ENCODE measurements at regions not wholly inside any gene's neighbourhood (a gene's known extent, or its start where the extent isn't known, plus 50 kb on each side); places are given as distances from the start of the nearest gene placed in this dataset.
"Not testable (repeated sequence)": the region's sequence is repeated elsewhere in the genome, so short reads cannot be mapped to it uniquely, and the experiment has no call there.

GRCh38 chr2:21376864-21377263 is 253.1 kb downstream of the TDRD15 start:
- no peak overlapping the region for H3K4me3 ChIP-seq (ENCODE audit: low read length)
- no peaks in the 10 kb centered on the region for H3K36me3 ChIP-seq (ENCODE audit: control insufficient read depth, low read length)
- no peaks in the 10 kb centered on the region for H3K27me3 ChIP-seq (ENCODE audit: control insufficient read depth, low read length)
- no peaks in the 10 kb centered on the region for H3K9me3 ChIP-seq (ENCODE audit: control insufficient read depth, insufficient read depth, low read length)
- no peaks in the 10 kb centered on the region for H3K79me2 ChIP-seq (ENCODE audit: control insufficient read depth, low read length)
- H3K4me1 ChIP-seq (ENCODE audit: control insufficient read depth, low read length), result no peaks in the 10 kb centered on the region
- no peaks in the 10 kb centered on the region for H3F3A ChIP-seq (ENCODE audit: control insufficient read depth, insufficient read depth)
- no peaks in the 10 kb centered on the region for H4K20me1 ChIP-seq (ENCODE audit: control insufficient read depth, insufficient read depth, low read depth, low read length)
- TF ChIP-seq CTCF (IDR thresholded peaks at IDR 0.05; ENCODE audit: low read depth, low read length, poor library complexity, severe bottlenecking) (no peak), EZH2phosphoT487 (IDR thresholded peaks at IDR 0.05; ENCODE audit: borderline replicate concordance, low read length) (no peak)
- no peaks in the 10 kb centered on the region for H3K9me2 ChIP-seq (replicated peaks; ENCODE audit: control insufficient read depth, low read length)
- H3K4me2 ChIP-seq (ENCODE audit: low read length), result no peak overlapping the region
- no peak overlapping the region for H3K27ac ChIP-seq (ENCODE audit: low read depth, low read length)

GRCh38 chr2:21379140-21379539 is 255.4 kb downstream of the TDRD15 start:
- Histone ChIP-seq H3K9me2 (replicated peaks; ENCODE audit: control insufficient read depth, low read length) (no peaks in the 10 kb centered on the region), H3K27ac (ENCODE audit: low read depth, low read length) (no peak overlapping the region), H3K4me2 (ENCODE audit: low read length) (no peak overlapping the region), H3F3A (ENCODE audit: control insufficient read depth, insufficient read depth) (no peaks in the 10 kb centered on the region), H3K9me3 (ENCODE audit: control insufficient read depth, insufficient read depth, low read length) (no peaks in the 10 kb centered on the region), H3K36me3 (ENCODE audit: control insufficient read depth, low read length) (no peaks in the 10 kb centered on the region), H3K4me3 (ENCODE audit: low read length) (no peak overlapping the region), H3K27me3 (ENCODE audit: control insufficient read depth, low read length) (no peaks in the 10 kb centered on the region), H4K20me1 (ENCODE audit: control insufficient read depth, insufficient read depth, low read depth, low read length) (no peaks in the 10 kb centered on the region), H3K79me2 (ENCODE audit: control insufficient read depth, low read length) (no peaks in the 10 kb centered on the region), H3K4me1 (ENCODE audit: control insufficient read depth, low read length) (no peaks in the 10 kb centered on the region)
- no peak for TF ChIP-seq EZH2phosphoT487 (IDR thresholded peaks at IDR 0.05; ENCODE audit: borderline replicate concordance, low read length)
- TF ChIP-seq CTCF (IDR thresholded peaks at IDR 0.05; ENCODE audit: low read depth, low read length, poor library complexity, severe bottlenecking), result no peak

GRCh38 chr2:21379668-21380067 is 255.9 kb downstream of the TDRD15 start:
- not testable (repeated sequence) for H3F3A ChIP-seq (ENCODE audit: control insufficient read depth, insufficient read depth); H4K20me1 ChIP-seq (ENCODE audit: control insufficient read depth, insufficient read depth, low read depth, low read length); H3K4me3 ChIP-seq (ENCODE audit: low read length); H3K9me3 ChIP-seq (ENCODE audit: control insufficient read depth, insufficient read depth, low read length); H3K27ac ChIP-seq (ENCODE audit: low read depth, low read length); H3K9me2 ChIP-seq (replicated peaks; ENCODE audit: control insufficient read depth, low read length); H3K79me2 ChIP-seq (ENCODE audit: control insufficient read depth, low read length); H3K27me3 ChIP-seq (ENCODE audit: control insufficient read depth, low read length); H3K4me2 ChIP-seq (ENCODE audit: low read length); H3K4me1 ChIP-seq (ENCODE audit: control insufficient read depth, low read length); H3K36me3 ChIP-seq (ENCODE audit: control insufficient read depth, low read length)

DNA sequence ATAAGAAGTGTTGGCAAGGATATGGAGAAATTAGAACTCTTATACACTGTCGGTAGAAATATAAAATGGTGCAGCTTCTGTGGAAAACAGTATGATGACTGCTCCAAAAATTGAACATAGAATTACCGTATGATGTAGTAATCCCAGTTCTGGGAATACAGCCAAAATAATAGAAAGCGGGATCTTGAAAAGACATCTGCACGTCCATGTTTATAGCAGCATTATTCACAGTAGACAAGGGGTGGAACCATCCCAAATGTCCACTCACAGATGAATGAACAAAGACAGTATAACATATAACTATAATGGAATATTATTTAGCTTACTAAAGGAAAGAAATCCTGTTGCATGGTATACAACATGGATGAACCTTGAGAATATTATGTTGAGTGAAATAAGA is 257.7 kb downstream of the TDRD15 start:
- no peak for TF ChIP-seq EZH2phosphoT487 (IDR thresholded peaks at IDR 0.05; ENCODE audit: borderline replicate concordance, low read length)
- H4K20me1 ChIP-seq (ENCODE audit: control insufficient read depth, insufficient read depth, low read depth, low read length), result no peaks in the 10 kb centered on the region
- H3K36me3 ChIP-seq (ENCODE audit: control insufficient read depth, low read length), result no peaks in the 10 kb centered on the region
- H3K4me1 ChIP-seq (ENCODE audit: control insufficient read depth, low read length), result no peaks in the 10 kb centered on the region
- H3K9me2 ChIP-seq (replicated peaks; ENCODE audit: control insufficient read depth, low read length), result no peaks in the 10 kb centered on the region
- no peaks in the 10 kb centered on the region for H3F3A ChIP-seq (ENCODE audit: control insufficient read depth, insufficient read depth)
- no peaks in the 10 kb centered on the region for H3K9me3 ChIP-seq (ENCODE audit: control insufficient read depth, insufficient read depth, low read length)
- no peak overlapping the region for H3K4me3 ChIP-seq (ENCODE audit: low read length)
- no peaks in the 10 kb centered on the region for H3K27me3 ChIP-seq (ENCODE audit: control insufficient read depth, low read length)
- no peak overlapping the region for H3K27ac ChIP-seq (ENCODE audit: low read depth, low read length)
- H3K79me2 ChIP-seq (ENCODE audit: control insufficient read depth, low read length), result no peaks in the 10 kb centered on the region
- H3K4me2 ChIP-seq (ENCODE audit: low read length), result no peak overlapping the region
